IMR-90 (cell line): ENCODE measurements at regions not wholly inside any gene's neighbourhood (a gene's known extent, or its start where the extent isn't known, plus 50 kb on each side); places are given as distances from the start of the nearest gene placed in this dataset.

Experiments
- ATAC-seq: fragments of 200-7000 bp; cut with Tn5 transposase; 2 replicates; pipeline ENCODE4 v1.9.1; 2020; ENCODE audit warnings: low read depth, mild to moderate bottlenecking, moderate library complexity
- BruUV-seq: library from RNA; stranded (reverse); fragments of 400-500 nt; replicated peaks from 2 replicates; lab custom pipeline; 2021; lab: Mats Ljungman, UMichigan
- CTCF ChIA-PET: fragments of 300-600 bp; formaldehyde crosslinking; extraction: SDS; loops from one replicate; lab custom pipeline; 2021; ENCODE audit warnings: antibody characterized with exemption; lab: Yijun Ruan, JAX
- POLR2A ChIA-PET: fragments of 300-600 bp; sonication (Branson Sonifier 250); formaldehyde crosslinking; loops from one replicate; lab custom pipeline; 2022; ENCODE audit warnings: antibody characterized with exemption; ENCODE audit not compliant: unreplicated experiment; lab: Charles Lee
- DNase-seq: peaks from one replicate; pipeline ENCODE4 v3.0.0; 2013
- H2AFZ ChIP-seq: replicated peaks from 2 replicates; pipeline ENCODE3; 2013; ENCODE audit warnings: low read length, mild to moderate bottlenecking; ENCODE audit not compliant: poor library complexity
- H2AK5ac ChIP-seq: 2 replicates; pipeline ENCODE4 v1.6.1; 2013; ENCODE audit warnings: low read depth, low read length, inconsistent platforms
- H2AK9ac ChIP-seq: replicated peaks from 2 replicates; pipeline ENCODE3; 2013; ENCODE audit warnings: mild to moderate bottlenecking, low read depth, low read length, moderate library complexity; ENCODE audit not compliant: poor library complexity
- H2BK120ac ChIP-seq: 2 replicates; pipeline ENCODE4 v1.6.1; 2013; ENCODE audit warnings: low read depth, low read length, inconsistent platforms
- H2BK15ac ChIP-seq: 3 replicates; pipeline ENCODE4 v1.6.1; 2013; ENCODE audit warnings: low read depth, low read length, inconsistent platforms
- H2BK20ac ChIP-seq: 2 replicates; pipeline ENCODE4 v1.6.1; 2013; ENCODE audit warnings: low read depth, mild to moderate bottlenecking, inconsistent platforms, low read length, moderate library complexity
- H2BK5ac ChIP-seq: 2 replicates; pipeline ENCODE4 v1.6.1; 2013; ENCODE audit warnings: mild to moderate bottlenecking, low read depth, low read length, inconsistent platforms; ENCODE audit not compliant: poor library complexity, severe bottlenecking
- H3K14ac ChIP-seq: replicated peaks from 2 replicates; pipeline ENCODE4 v1.6.1; 2013; ENCODE audit warnings: low read depth, low read length, inconsistent platforms
- H3K18ac ChIP-seq: 2 replicates; pipeline ENCODE4 v1.6.1; 2013; ENCODE audit warnings: low read depth, low read length, control low read depth
- H3K23ac ChIP-seq: 2 replicates; pipeline ENCODE4 v1.6.1; 2013; ENCODE audit warnings: low read depth, low read length, inconsistent platforms
- H3K27ac ChIP-seq: 2 replicates; pipeline ENCODE4 v1.5.1; 2013; ENCODE audit warnings: mild to moderate bottlenecking, control low read depth, low read length; ENCODE audit not compliant: insufficient read depth
- H3K27me3 ChIP-seq: 2 replicates; pipeline ENCODE4 v1.6.1; 2013; ENCODE audit warnings: low read length; ENCODE audit not compliant: control insufficient read depth, insufficient read depth
- H3K36me3 ChIP-seq: 2 replicates; pipeline ENCODE4 v1.6.1; 2013; ENCODE audit warnings: low read length, mixed read lengths; ENCODE audit not compliant: control insufficient read depth, insufficient read depth
- H3K4ac ChIP-seq: 2 replicates; pipeline ENCODE4 v1.6.1; 2013; ENCODE audit warnings: low read depth, low read length, inconsistent platforms
- H3K4me1 ChIP-seq: 2 replicates; pipeline ENCODE4 v1.6.1; 2013; ENCODE audit warnings: low read length, mixed read lengths; ENCODE audit not compliant: control insufficient read depth, insufficient read depth
- H3K4me2 ChIP-seq: 2 replicates; pipeline ENCODE4 v1.6.1; 2013; ENCODE audit warnings: low read depth, mild to moderate bottlenecking, control low read depth, low read length, moderate library complexity
- H3K4me3 ChIP-seq: 2 replicates; pipeline ENCODE4 v1.5.1; 2013; ENCODE audit warnings: low read depth, mild to moderate bottlenecking, control low read depth, low read length, moderate library complexity; ENCODE audit not compliant: insufficient read depth
- H3K56ac ChIP-seq: 2 replicates; pipeline ENCODE4 v1.6.1; 2013; ENCODE audit warnings: low read length, inconsistent platforms; ENCODE audit not compliant: insufficient read depth; ENCODE audit errors: extremely low read depth
- H3K79me1 ChIP-seq, 2 experiments: 2 replicates each; pipeline ENCODE4 v1.6.1; 2013; ENCODE audit warnings: low read length in 2 of 2, inconsistent platforms in 1 of 2, low read depth in 1 of 2
- H3K9ac ChIP-seq: 2 replicates; pipeline ENCODE4 v1.6.1; 2013; ENCODE audit warnings: low read depth, low read length, control low read depth
- H3K9me1 ChIP-seq: 2 replicates; pipeline ENCODE4 v1.6.1; 2013; ENCODE audit warnings: low read length, inconsistent platforms; ENCODE audit not compliant: insufficient read depth
- H3K9me3 ChIP-seq: 2 replicates; pipeline ENCODE4 v1.6.1; 2013; ENCODE audit warnings: low read length; ENCODE audit not compliant: control insufficient read depth, insufficient read depth
- H4K20me1 ChIP-seq: 2 replicates; pipeline ENCODE4 v1.6.1; 2013; ENCODE audit warnings: low read length, inconsistent platforms; ENCODE audit not compliant: insufficient read depth
- H4K5ac ChIP-seq: 2 replicates; pipeline ENCODE4 v1.6.1; 2013; ENCODE audit warnings: mild to moderate bottlenecking, low read depth, low read length, control low read depth
- H4K8ac ChIP-seq, 2 experiments: 2 replicates each; pipeline ENCODE4 v1.6.1; 2013; ENCODE audit warnings: low read depth in 2 of 2, low read length in 2 of 2, control low read depth in 1 of 2, inconsistent platforms in 1 of 2
- H4K91ac ChIP-seq: 2 replicates; pipeline ENCODE4 v1.6.1; 2013; ENCODE audit warnings: low read depth, low read length, inconsistent platforms; ENCODE audit not compliant: insufficient read depth
- BHLHE40 ChIP-seq: fragments of 150-350 bp; IDR thresholded peaks from 2 replicates; pipeline ENCODE4 v1.6.1; 2016; ENCODE audit warnings: mild to moderate bottlenecking, low read depth, low read length
- CEBPB ChIP-seq: IDR thresholded peaks from 2 replicates; pipeline ENCODE4 v1.6.1; 2012; ENCODE audit warnings: low read depth, low read length, improper control_type of control experiment
- CHD1 ChIP-seq: IDR thresholded peaks from 2 replicates; pipeline ENCODE4 v1.6.1; 2012; ENCODE audit warnings: low read depth, low read length, improper control_type of control experiment
- FOS ChIP-seq: fragments of 150-350 bp; IDR thresholded peaks from 2 replicates; pipeline ENCODE4 v1.6.1; 2016; ENCODE audit warnings: low read depth, low read length
- MAFK ChIP-seq: IDR thresholded peaks from 2 replicates; pipeline ENCODE4 v1.6.1; 2012; ENCODE audit warnings: low read depth, low read length, improper control_type of control experiment
- MAZ ChIP-seq: IDR thresholded peaks from 2 replicates; pipeline ENCODE4 v1.6.1; 2012; ENCODE audit warnings: low read depth, mild to moderate bottlenecking, low read length, improper control_type of control experiment, moderate library complexity, borderline replicate concordance
- MXI1 ChIP-seq: IDR thresholded peaks from 2 replicates; pipeline ENCODE4 v1.6.1; 2012; ENCODE audit warnings: low read depth, mild to moderate bottlenecking, low read length, moderate library complexity, borderline replicate concordance
- NFE2L2 ChIP-seq: fragments of 150-350 bp; IDR thresholded peaks from 2 replicates; pipeline ENCODE4 v1.6.1; 2016; ENCODE audit warnings: low read depth, mild to moderate bottlenecking, low read length
- POLR2A ChIP-seq: IDR thresholded peaks from 2 replicates; pipeline ENCODE4 v1.6.1; 2012; ENCODE audit warnings: mild to moderate bottlenecking, low read depth, low read length
- RAD21 ChIP-seq: IDR thresholded peaks from 2 replicates; pipeline ENCODE4 v1.6.1; 2012; ENCODE audit warnings: low read length, improper control_type of control experiment
- RCOR1 ChIP-seq: IDR thresholded peaks from 2 replicates; pipeline ENCODE4 v1.6.1; 2012; ENCODE audit warnings: mild to moderate bottlenecking, low read length, improper control_type of control experiment; ENCODE audit not compliant: insufficient replicate concordance
- RFX5 ChIP-seq: IDR thresholded peaks from 2 replicates; pipeline ENCODE4 v1.8.0; 2012; ENCODE audit warnings: low read depth, mild to moderate bottlenecking, low read length, moderate library complexity
- SMC3 ChIP-seq: fragments of 150-350 bp; IDR thresholded peaks from 2 replicates; pipeline ENCODE4 v1.6.1; 2016; ENCODE audit warnings: low read depth, mild to moderate bottlenecking, antibody characterized with exemption, low read length, moderate library complexity
- WGBS, 2 experiments: methylation state at CpG; one replicate each; pipeline versions ENCODE4 v1.1.5 to v1.1.7; 2013; ENCODE audit warnings: missing lambda C conversion rate in 2 of 2; ENCODE audit not compliant: insufficient read length in 1 of 2; ENCODE audit errors: extremely low coverage in 2 of 2; 5-methylcytosine and 5-hydroxymethylcytosine counted together
- dilution Hi-C: fragments of 300-500 bp; cut with HindIII; formaldehyde crosslinking; loops from one replicate; pipeline ENCODE4 v1.14.3; 2018; ENCODE audit warnings: low sequenced_read_pairs; ENCODE audit not compliant: unreplicated experiment
- in situ Hi-C: fragments of 300-500 bp; cut with MboI; formaldehyde crosslinking; loops from 3 replicates; pipeline ENCODE4 v1.14.3; 2019; ENCODE audit warnings: low sequenced_read_pairs, inconsistent platforms, mixed read lengths
- intact Hi-C: fragments of 100-400 bp; cut with micrococcal nuclease; formaldehyde crosslinking; loops from 2 replicates; pipeline ENCODE4 v1.10.0; 2022
- TF ChIP-seq, protein P1 (sequence below): fragments of 150-350 bp; IDR thresholded peaks from 2 replicates; pipeline ENCODE4 v1.6.1; 2017; ENCODE audit warnings: mild to moderate bottlenecking, antibody characterized with exemption, low read length, low read depth
- TF ChIP-seq, protein P2 (sequence below): fragments of 150-350 bp; IDR thresholded peaks from 2 replicates; pipeline ENCODE4 v1.6.1; 2016; ENCODE audit warnings: low read depth, mild to moderate bottlenecking, low read length, moderate library complexity, borderline replicate concordance
- TF ChIP-seq, protein P3 (sequence below): conservative IDR thresholded peaks from 2 replicates; pipeline ENCODE4 v1.5.1; 2012; ENCODE audit warnings: mild to moderate bottlenecking, low read depth, low read length, improper control_type of control experiment

DNA sequence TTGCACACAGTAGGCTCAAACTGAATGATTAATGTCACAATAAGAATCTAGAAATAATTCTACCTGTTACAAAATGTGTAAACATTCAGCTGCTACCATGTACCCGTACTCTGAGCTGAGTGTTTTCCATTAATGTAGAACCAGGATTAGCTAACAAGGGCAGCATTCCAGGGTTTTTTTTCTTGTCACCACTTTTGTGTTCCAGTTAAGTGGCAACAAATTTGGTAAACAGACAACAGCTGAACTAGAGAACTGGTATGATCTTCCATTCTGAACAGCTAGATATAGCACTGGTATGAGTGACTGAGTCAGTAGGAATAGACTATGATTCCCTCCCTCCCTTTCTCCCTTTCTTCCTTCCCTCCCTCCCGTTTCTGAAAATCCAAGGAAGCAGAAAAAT lies 229.4 kb downstream of the CD47 start:
- Histone ChIP-seq H3K36me3 (no peaks in the 10 kb centered on the region), H2BK120ac (no peak overlapping the region), H3K14ac (no peak overlapping the region), H2AFZ (no peak overlapping the region), H3K9me3 (no peaks in the 10 kb centered on the region), H2AK9ac (no peak overlapping the region), H3K4me1 (no peaks in the 10 kb centered on the region), H3K9me1 (no peaks in the 10 kb centered on the region), H3K18ac (no peak overlapping the region), H2BK5ac (no peak overlapping the region), H3K56ac (no peak overlapping the region), H4K5ac (no peak overlapping the region), H3K27me3 (no peaks in the 10 kb centered on the region; the same call in 1 of the 2 replicates), H3K4me3 (no peak overlapping the region), H3K27ac (no peak overlapping the region), H4K91ac (no peak overlapping the region), H3K79me1 (no peaks in the 10 kb centered on the region), H2AK5ac (no peak overlapping the region), H3K4ac (no peak overlapping the region), H4K8ac (no peak overlapping the region), H3K4me2 (no peak overlapping the region), H2BK20ac (no peak overlapping the region), H3K23ac (no peak overlapping the region), H2BK15ac (no peak overlapping the region), H4K20me1 (no peaks in the 10 kb centered on the region), H3K9ac (no peak overlapping the region)
- no CpG with 5 or more reads among the region's 2 CpGs for WGBS, 2 experiments
- intact Hi-C loops: no loop called here
- BruUV-seq: no TSS peak
- ATAC-seq (no peak), DNase-seq (no peak)
- POLR2A ChIA-PET: no interaction called here
- CTCF ChIA-PET: no interaction called here
- in situ Hi-C loops: no loop called here
- dilution Hi-C loops: no loop called here
- TF ChIP-seq CEBPB: no peak
- TF ChIP-seq NFE2L2: no peak
- no peak for TF ChIP-seq RCOR1
- TF ChIP-seq CHD1: no peak
- TF ChIP-seq BHLHE40: no peak
- TF ChIP-seq FOS: no peak
- TF ChIP-seq RAD21: no peak
- no peak for TF ChIP-seq POLR2A
- TF ChIP-seq RFX5: no peak
- TF ChIP-seq, protein P1, sequence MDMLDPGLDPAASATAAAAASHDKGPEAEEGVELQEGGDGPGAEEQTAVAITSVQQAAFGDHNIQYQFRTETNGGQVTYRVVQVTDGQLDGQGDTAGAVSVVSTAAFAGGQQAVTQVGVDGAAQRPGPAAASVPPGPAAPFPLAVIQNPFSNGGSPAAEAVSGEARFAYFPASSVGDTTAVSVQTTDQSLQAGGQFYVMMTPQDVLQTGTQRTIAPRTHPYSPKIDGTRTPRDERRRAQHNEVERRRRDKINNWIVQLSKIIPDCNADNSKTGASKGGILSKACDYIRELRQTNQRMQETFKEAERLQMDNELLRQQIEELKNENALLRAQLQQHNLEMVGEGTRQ: no peak
- no peak for TF ChIP-seq MXI1
- no peak for TF ChIP-seq MAZ
- TF ChIP-seq, protein P2, sequence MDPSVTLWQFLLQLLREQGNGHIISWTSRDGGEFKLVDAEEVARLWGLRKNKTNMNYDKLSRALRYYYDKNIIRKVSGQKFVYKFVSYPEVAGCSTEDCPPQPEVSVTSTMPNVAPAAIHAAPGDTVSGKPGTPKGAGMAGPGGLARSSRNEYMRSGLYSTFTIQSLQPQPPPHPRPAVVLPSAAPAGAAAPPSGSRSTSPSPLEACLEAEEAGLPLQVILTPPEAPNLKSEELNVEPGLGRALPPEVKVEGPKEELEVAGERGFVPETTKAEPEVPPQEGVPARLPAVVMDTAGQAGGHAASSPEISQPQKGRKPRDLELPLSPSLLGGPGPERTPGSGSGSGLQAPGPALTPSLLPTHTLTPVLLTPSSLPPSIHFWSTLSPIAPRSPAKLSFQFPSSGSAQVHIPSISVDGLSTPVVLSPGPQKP: no peak
- TF ChIP-seq, protein P3, sequence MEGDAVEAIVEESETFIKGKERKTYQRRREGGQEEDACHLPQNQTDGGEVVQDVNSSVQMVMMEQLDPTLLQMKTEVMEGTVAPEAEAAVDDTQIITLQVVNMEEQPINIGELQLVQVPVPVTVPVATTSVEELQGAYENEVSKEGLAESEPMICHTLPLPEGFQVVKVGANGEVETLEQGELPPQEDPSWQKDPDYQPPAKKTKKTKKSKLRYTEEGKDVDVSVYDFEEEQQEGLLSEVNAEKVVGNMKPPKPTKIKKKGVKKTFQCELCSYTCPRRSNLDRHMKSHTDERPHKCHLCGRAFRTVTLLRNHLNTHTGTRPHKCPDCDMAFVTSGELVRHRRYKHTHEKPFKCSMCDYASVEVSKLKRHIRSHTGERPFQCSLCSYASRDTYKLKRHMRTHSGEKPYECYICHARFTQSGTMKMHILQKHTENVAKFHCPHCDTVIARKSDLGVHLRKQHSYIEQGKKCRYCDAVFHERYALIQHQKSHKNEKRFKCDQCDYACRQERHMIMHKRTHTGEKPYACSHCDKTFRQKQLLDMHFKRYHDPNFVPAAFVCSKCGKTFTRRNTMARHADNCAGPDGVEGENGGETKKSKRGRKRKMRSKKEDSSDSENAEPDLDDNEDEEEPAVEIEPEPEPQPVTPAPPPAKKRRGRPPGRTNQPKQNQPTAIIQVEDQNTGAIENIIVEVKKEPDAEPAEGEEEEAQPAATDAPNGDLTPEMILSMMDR: no peak
- TF ChIP-seq SMC3: no peak
- TF ChIP-seq MAFK: no peak
